ENCODE measurements at regions not wholly inside any gene's neighbourhood (a gene's known extent, or its start where the extent isn't known, plus 50 kb on each side); places are given as distances from the start of the nearest gene placed in this dataset.

- no peak for TF ChIP-seq EZH2 (IDR thresholded peaks at IDR 0.05; ENCODE audit: insufficient read depth, poor library complexity, severe bottlenecking)
- TF ChIP-seq EZH2phosphoT487 (IDR thresholded peaks at IDR 0.05; ENCODE audit: insufficient read depth, low read depth), result no peak
These were observed 98.1 kb upstream of the ASCC3 start for GRCh38 chr6:100979267-100979666.

Measured in GM23248 (cell line).